H9 (cell line): ENCODE measurements at regions not wholly inside any gene's neighbourhood (a gene's known extent, or its start where the extent isn't known, plus 50 kb on each side); places are given as distances from the start of the nearest gene placed in this dataset.

Source experiments
- DNase-seq: peaks from one replicate; pipeline ENCODE4 v3.0.0-alpha.2; 2017
- H2AFZ ChIP-seq: one replicate; pipeline ENCODE4 v1.6.1; 2013; ENCODE audit warnings: mild to moderate bottlenecking, low read length, control low read depth, moderate library complexity
- H2AK5ac ChIP-seq: 2 replicates; pipeline ENCODE4 v1.6.1; 2013; ENCODE audit warnings: low read length, control low read depth, mixed read lengths; ENCODE audit not compliant: insufficient read length
- H2BK120ac ChIP-seq: one replicate; pipeline ENCODE4 v1.6.1; 2013; ENCODE audit warnings: low read depth, mild to moderate bottlenecking, low read length, control low read depth, inconsistent platforms; ENCODE audit not compliant: poor library complexity, severe bottlenecking
- H2BK12ac ChIP-seq: 2 replicates; pipeline ENCODE4 v1.6.1; 2013; ENCODE audit warnings: low read length, control low read depth, mixed read lengths, low read depth; ENCODE audit not compliant: insufficient read length
- H2BK15ac ChIP-seq: 2 replicates; pipeline ENCODE4 v1.6.1; 2013; ENCODE audit warnings: low read depth, low read length, control low read depth
- H2BK20ac ChIP-seq: one replicate; pipeline ENCODE4 v1.6.1; 2013; ENCODE audit warnings: low read depth, mild to moderate bottlenecking, low read length, control low read depth, inconsistent platforms; ENCODE audit not compliant: poor library complexity, severe bottlenecking
- H2BK5ac ChIP-seq: 2 replicates; pipeline ENCODE4 v1.6.1; 2013; ENCODE audit warnings: low read length, control low read depth, mixed read lengths; ENCODE audit not compliant: insufficient read length
- H3K14ac ChIP-seq: 2 replicates; pipeline ENCODE4 v1.6.1; 2013; ENCODE audit warnings: low read length, control low read depth; ENCODE audit not compliant: insufficient read depth
- H3K18ac ChIP-seq: 2 replicates; pipeline ENCODE4 v1.6.1; 2013; ENCODE audit warnings: low read depth, mild to moderate bottlenecking, mixed read lengths, low read length, control low read depth; ENCODE audit not compliant: insufficient read length
- H3K23ac ChIP-seq: 2 replicates; pipeline ENCODE4 v1.6.1; 2013; ENCODE audit warnings: low read length, control low read depth, mixed read lengths, low read depth; ENCODE audit not compliant: insufficient read length
- H3K23me2 ChIP-seq: 2 replicates; pipeline ENCODE4 v1.6.1; 2013; ENCODE audit warnings: low read depth, mild to moderate bottlenecking, mixed read lengths, low read length, control low read depth; ENCODE audit not compliant: insufficient read length, poor library complexity, severe bottlenecking
- H3K27ac ChIP-seq: 2 replicates; pipeline ENCODE4 v1.5.1; 2013; ENCODE audit warnings: low read length, control low read depth, mixed read lengths, low read depth; ENCODE audit not compliant: insufficient read length
- H3K27me3 ChIP-seq: 2 replicates; pipeline ENCODE4 v1.6.1; 2013; ENCODE audit warnings: low read length, control low read depth, inconsistent platforms; ENCODE audit not compliant: insufficient read depth
- H3K4ac ChIP-seq: 2 replicates; pipeline ENCODE4 v1.6.1; 2013; ENCODE audit warnings: low read depth, mild to moderate bottlenecking, control low read depth, inconsistent platforms, low read length, moderate library complexity
- H3K4me1 ChIP-seq: 2 replicates; pipeline ENCODE4 v1.6.1; 2013; ENCODE audit warnings: low read length, control low read depth, inconsistent platforms; ENCODE audit not compliant: insufficient read depth
- H3K4me2 ChIP-seq: 2 replicates; pipeline ENCODE4 v1.6.1; 2013; ENCODE audit warnings: low read length, control low read depth, mixed read lengths; ENCODE audit not compliant: insufficient read length, insufficient read depth
- H3K56ac ChIP-seq: 2 replicates; pipeline ENCODE4 v1.6.1; 2013; ENCODE audit warnings: low read depth, mild to moderate bottlenecking, mixed read lengths, low read length, control low read depth; ENCODE audit not compliant: insufficient read length
- H3K79me1 ChIP-seq: 2 replicates; pipeline ENCODE4 v1.6.1; 2013; ENCODE audit warnings: low read depth, mild to moderate bottlenecking, moderate library complexity, low read length, control low read depth, inconsistent platforms; ENCODE audit not compliant: insufficient read depth, poor library complexity, severe bottlenecking
- H3K79me2 ChIP-seq: 2 replicates; pipeline ENCODE4 v1.6.1; 2013; ENCODE audit warnings: low read length, control low read depth, inconsistent platforms; ENCODE audit not compliant: insufficient read depth
- H3K9ac ChIP-seq: 2 replicates; pipeline ENCODE4 v1.6.1; 2013; ENCODE audit warnings: low read length, control low read depth, mixed read lengths; ENCODE audit not compliant: insufficient read length; ENCODE audit errors: extremely low read depth
- H3K9me3 ChIP-seq: one replicate; pipeline ENCODE4 v1.6.1; 2013; ENCODE audit warnings: low read depth, low read length, inconsistent platforms; ENCODE audit not compliant: control insufficient read depth
- H3T11ph ChIP-seq: one replicate; pipeline ENCODE4 v1.6.1; 2013; ENCODE audit warnings: mild to moderate bottlenecking, low read length, control low read depth, inconsistent platforms
- H4K20me1 ChIP-seq: one replicate; pipeline ENCODE4 v1.6.1; 2013; ENCODE audit not compliant: control insufficient read depth, insufficient read length, insufficient read depth
- H4K5ac ChIP-seq: 2 replicates; pipeline ENCODE4 v1.6.1; 2013; ENCODE audit warnings: low read depth, mild to moderate bottlenecking, mixed read lengths, low read length, control low read depth; ENCODE audit not compliant: insufficient read length
- H4K8ac ChIP-seq: replicated peaks from 2 replicates; pipeline ENCODE4 v1.6.1; 2013; ENCODE audit warnings: low read length, control low read depth, mixed read lengths, low read depth; ENCODE audit not compliant: insufficient read length
- H4K91ac ChIP-seq: 2 replicates; pipeline ENCODE4 v1.6.1; 2013; ENCODE audit warnings: low read depth, mild to moderate bottlenecking, moderate library complexity, mixed read lengths, low read length, control low read depth; ENCODE audit not compliant: insufficient read length
- H3K27ac Mint-ChIP-seq, 3 experiments: 2 replicates in 2 of 3; 3 replicates in 1 of 3; pipeline ENCODE4 v1.8.0; 2020 to 2021; ENCODE audit warnings: mixed read lengths in 3 of 3, mild to moderate bottlenecking in 1 of 3, moderate library complexity in 1 of 3
- H3K27me3 Mint-ChIP-seq: 2 replicates; pipeline ENCODE4 v1.8.0; 2021; ENCODE audit warnings: low read depth, mild to moderate bottlenecking, moderate library complexity, mixed read lengths
- H3K36me3 Mint-ChIP-seq, 3 experiments: 2 replicates in 2 of 3; 3 replicates in 1 of 3; pipeline ENCODE4 v1.8.0; 2020 to 2021; ENCODE audit warnings: low read depth in 3 of 3, mixed read lengths in 3 of 3; ENCODE audit not compliant: insufficient read depth in 1 of 3
- H3K4me1 Mint-ChIP-seq, 2 experiments: 2 replicates each; pipeline ENCODE4 v1.8.0; 2020; ENCODE audit warnings: mixed read lengths in 2 of 2
- H3K4me3 Mint-ChIP-seq, 2 experiments: 2 replicates in 1 of 2; 3 replicates in 1 of 2; pipeline ENCODE4 v1.8.0; 2020 to 2021; ENCODE audit warnings: mild to moderate bottlenecking in 2 of 2, mixed read lengths in 2 of 2, moderate library complexity in 1 of 2
- H3K9me3 Mint-ChIP-seq, 2 experiments: 2 replicates in 1 of 2; 3 replicates in 1 of 2; pipeline ENCODE4 v1.8.0; 2020; ENCODE audit warnings: mild to moderate bottlenecking in 2 of 2, mixed read lengths in 2 of 2, moderate library complexity in 1 of 2
- WGBS: extraction: QIAGEN DNeasy Blood & Tissue Kit; methylation state at CpG from one replicate; pipeline ENCODE4 v1.1.7; 2013; ENCODE audit warnings: missing lambda C conversion rate, low lambda C conversion rate, mixed read lengths; ENCODE audit not compliant: insufficient read length; ENCODE audit errors: extremely low coverage; 5-methylcytosine and 5-hydroxymethylcytosine counted together
- TF ChIP-seq, protein P1 (sequence below): fragments of 200-600 bp; sonication (generic); conservative IDR thresholded peaks from 3 replicates; pipeline ENCODE4 v1.8.0; 2021; ENCODE audit warnings: antibody characterized with exemption, mild to moderate bottlenecking

- H3K27me3 Mint-ChIP-seq = peaks cover 38% of the 10 kb centered on the region
- Histone ChIP-seq H2AK5ac (no peak overlapping the region), H3K56ac (no peak overlapping the region), H3K23ac (no peak overlapping the region), H3K4me2 (no peak overlapping the region), H3K79me1 (no peaks in the 10 kb centered on the region), H2BK5ac (no peak overlapping the region), H3K27me3 (no peaks in the 10 kb centered on the region), H3K9me3 (no peaks in the 10 kb centered on the region), H3K4ac (no peak overlapping the region), H2BK120ac (no peak overlapping the region), H3K14ac (no peak overlapping the region), H2AFZ (no peak overlapping the region), H4K8ac (no peak overlapping the region), H4K91ac (no peak overlapping the region), H2BK15ac (no peak overlapping the region), H3T11ph (no peak overlapping the region), H4K5ac (no peak overlapping the region), H4K20me1 (no peaks in the 10 kb centered on the region), H3K27ac (no peak overlapping the region), H2BK12ac (no peak overlapping the region), H3K23me2 (no peaks in the 10 kb centered on the region), H3K4me1 (peaks cover 4% of the 10 kb centered on the region; the same call in 1 of the 2 replicates), H3K18ac (no peak overlapping the region), H3K79me2 (no peaks in the 10 kb centered on the region), H3K9ac (no peak overlapping the region), H2BK20ac (no peak overlapping the region)
- H3K4me1 Mint-ChIP-seq = peaks cover 47 to 54% of the 10 kb centered on the region in 2 experiments
- TF ChIP-seq, protein P1, sequence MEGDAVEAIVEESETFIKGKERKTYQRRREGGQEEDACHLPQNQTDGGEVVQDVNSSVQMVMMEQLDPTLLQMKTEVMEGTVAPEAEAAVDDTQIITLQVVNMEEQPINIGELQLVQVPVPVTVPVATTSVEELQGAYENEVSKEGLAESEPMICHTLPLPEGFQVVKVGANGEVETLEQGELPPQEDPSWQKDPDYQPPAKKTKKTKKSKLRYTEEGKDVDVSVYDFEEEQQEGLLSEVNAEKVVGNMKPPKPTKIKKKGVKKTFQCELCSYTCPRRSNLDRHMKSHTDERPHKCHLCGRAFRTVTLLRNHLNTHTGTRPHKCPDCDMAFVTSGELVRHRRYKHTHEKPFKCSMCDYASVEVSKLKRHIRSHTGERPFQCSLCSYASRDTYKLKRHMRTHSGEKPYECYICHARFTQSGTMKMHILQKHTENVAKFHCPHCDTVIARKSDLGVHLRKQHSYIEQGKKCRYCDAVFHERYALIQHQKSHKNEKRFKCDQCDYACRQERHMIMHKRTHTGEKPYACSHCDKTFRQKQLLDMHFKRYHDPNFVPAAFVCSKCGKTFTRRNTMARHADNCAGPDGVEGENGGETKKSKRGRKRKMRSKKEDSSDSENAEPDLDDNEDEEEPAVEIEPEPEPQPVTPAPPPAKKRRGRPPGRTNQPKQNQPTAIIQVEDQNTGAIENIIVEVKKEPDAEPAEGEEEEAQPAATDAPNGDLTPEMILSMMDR = no peak
- no peak for DNase-seq
- no peak overlapping the region for H3K4me3 Mint-ChIP-seq
- no CpG with 5 or more reads among the region's 1 CpG for WGBS
- H3K36me3 Mint-ChIP-seq = peaks cover 0 to 12% (median 4%) of the 10 kb centered on the region in 3 experiments; a peak in 4 of 7 replicates
- peaks cover 0 to 3% of the 10 kb centered on the region in 2 experiments; a peak in 3 of 5 replicates for H3K9me3 Mint-ChIP-seq
- no peak overlapping the region for H3K27ac Mint-ChIP-seq
Observed at GRCh38 chr4:148883435-148883834, 441.2 kb upstream of the NR3C2 start.
